GM19023 (cell line): ENCODE measurements at regions not wholly inside any gene's neighbourhood (a gene's known extent, or its start where the extent isn't known, plus 50 kb on each side); places are given as distances from the start of the nearest gene placed in this dataset.
"Not testable (repeated sequence)": the region's sequence is repeated elsewhere in the genome, so short reads cannot be mapped to it uniquely, and the experiment has no call there.

Experiments
- ATAC-seq: cut with Tn5 transposase; IDR thresholded peaks from one replicate; pipeline ENCODE4 v1.9.1; 2021; ENCODE audit warnings: mild to moderate bottlenecking, moderate library complexity; ENCODE audit not compliant: unreplicated experiment

- no peak for ATAC-seq
Observed at GRCh38 chrX:113935518-113935917, 648.4 kb upstream of the HTR2C start.

- ATAC-seq, result no peak
Observed at GRCh38 chrX:113933931-113934330, 650.0 kb upstream of the HTR2C start.

- no peak for ATAC-seq
Observed at GRCh38 chrX:113929004-113929403, 654.9 kb upstream of the HTR2C start.

DNA sequence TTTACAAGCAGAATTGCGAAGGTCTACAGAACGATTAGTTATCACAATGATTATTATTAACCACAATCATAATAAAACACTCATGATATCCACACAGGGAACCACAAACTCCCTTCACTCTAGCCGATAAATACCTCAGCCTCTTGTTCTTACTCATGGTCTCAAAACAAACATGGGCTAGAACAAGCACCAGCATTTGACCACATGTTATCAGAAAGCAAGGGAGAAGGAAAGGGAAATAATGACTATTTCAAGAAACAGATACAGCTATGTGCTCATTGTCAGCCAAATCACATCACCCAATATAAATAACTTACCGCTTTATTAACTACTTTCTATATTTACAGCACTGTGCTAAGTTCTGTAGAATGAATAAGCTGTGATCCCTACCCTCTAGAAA lies 663.2 kb upstream of the HTR2C start:
- no peak for ATAC-seq

- ATAC-seq, result no peak
Observed at GRCh38 chrX:113919387-113919786, 664.5 kb upstream of the HTR2C start.

DNA sequence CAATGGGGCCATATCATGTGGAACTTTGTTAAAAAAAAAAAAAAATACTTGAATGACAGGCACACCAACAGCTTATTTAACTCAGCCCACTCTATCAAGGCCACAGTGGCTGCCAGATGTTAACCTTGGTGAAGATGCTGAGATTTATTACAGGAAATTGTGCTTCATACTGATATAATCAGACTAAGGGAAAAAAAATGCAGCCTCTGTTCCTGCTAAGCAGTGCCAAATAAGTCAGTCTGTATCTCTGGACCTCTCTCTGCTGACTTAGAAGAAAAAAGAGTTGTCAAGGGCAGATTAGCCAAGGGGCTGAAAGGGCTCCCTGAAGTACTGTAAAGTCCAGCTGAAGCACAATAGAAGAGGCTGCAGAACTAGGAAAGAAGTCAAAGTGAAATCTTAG lies 677.7 kb upstream of the HTR2C start:
- no peak for ATAC-seq

GRCh38 chrX:113892891-113893290 lies 691.0 kb upstream of the HTR2C start:
- ATAC-seq, result no peak

DNA sequence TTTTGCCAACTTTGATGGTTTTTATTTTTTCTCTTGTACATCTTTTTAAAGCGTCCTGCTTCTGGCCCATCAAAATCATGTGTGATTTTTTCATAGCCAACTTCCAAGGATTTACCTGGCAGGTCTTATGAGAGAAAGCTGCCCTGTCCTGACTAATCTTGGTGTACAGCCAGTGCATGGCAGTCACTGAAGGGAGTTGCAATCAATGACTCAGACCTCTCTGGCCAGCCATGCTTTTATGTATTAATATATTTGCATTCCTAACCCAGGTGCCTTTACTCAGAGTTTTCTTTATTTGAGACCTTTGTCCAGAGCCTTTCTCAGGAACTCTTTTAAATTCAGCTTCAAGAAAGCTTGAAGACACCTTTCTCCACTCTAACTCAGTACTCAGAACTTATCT lies 691.5 kb upstream of the HTR2C start:
- no peak for ATAC-seq

GRCh38 chrX:113873056-113873455 lies 710.8 kb upstream of the HTR2C start:
- no peak for ATAC-seq

- no peak for ATAC-seq
Observed at GRCh38 chrX:113868711-113869110, 715.2 kb upstream of the HTR2C start.

- ATAC-seq, result no peak
Observed at GRCh38 chrX:113868177-113868576, 715.7 kb upstream of the HTR2C start.

DNA sequence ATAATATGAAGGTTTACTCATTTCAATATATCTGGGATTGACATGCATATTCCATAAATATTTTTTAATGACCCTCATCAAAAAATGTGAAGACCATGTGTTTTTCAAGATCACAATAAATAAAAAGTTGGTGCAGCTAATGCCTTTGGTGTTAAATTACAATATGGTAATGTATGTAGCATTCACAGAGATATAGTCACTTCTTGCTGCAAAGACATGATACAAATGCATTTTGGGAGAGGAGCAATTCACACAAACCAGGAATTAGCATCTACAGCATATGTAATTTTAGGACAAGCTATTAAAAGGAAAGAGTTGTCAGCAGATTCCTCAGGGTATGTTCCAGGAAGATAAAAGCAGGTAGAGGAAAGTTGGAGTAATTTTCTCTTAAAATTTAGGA lies 734.5 kb upstream of the HTR2C start:
- no peak for ATAC-seq

GRCh38 chrX:113833096-113834055 lies 750.5 kb upstream of the HTR2C start:
- ATAC-seq, result no peak

GRCh38 chrX:113828470-113828869 lies 755.4 kb upstream of the HTR2C start:
- ATAC-seq, result no peak

DNA sequence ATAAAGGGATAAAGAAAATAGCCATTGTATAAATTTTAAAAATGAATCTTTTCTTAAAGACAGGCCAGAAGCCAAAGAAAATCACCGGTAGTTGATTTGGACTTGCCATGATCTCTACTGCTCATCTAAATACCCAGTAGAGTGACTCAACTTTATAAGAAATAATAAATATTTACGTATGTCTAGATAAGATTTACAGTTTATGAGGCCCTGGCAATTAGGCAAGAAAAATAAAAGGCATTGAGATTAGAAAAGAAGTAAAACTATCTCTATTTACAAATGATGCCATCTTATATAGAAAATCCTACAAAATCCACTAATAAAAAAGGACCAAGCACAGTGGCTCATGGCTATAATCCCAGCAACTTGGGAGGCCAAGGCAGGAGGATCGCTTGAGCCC lies 765.5 kb upstream of the HTR2C start:
- ATAC-seq, result no peak

- no peak for ATAC-seq
Observed at GRCh38 chrX:113804819-113805218, 779.1 kb upstream of the HTR2C start.

GRCh38 chrX:113804291-113804690 lies 779.6 kb upstream of the HTR2C start:
- no peak for ATAC-seq

DNA sequence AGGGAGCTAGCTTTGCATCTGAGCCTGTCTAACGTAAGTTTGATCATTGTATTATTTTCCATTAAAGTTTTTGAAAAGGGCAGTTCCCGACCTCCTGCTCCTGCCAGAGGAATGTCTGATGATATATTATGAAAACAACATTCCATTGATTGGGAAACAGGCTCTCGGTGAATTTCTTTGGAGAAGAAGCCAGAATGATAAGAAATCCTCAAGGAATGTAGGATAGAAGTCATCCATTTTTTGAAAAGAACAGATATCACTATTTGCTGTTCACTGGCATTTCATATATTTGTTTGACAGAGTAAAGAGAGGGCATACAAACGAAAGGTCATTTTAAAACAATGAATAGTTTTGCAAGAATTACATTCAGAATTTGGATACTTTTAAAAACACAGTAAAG lies 781.0 kb upstream of the HTR2C start:
- ATAC-seq, result no peak

DNA sequence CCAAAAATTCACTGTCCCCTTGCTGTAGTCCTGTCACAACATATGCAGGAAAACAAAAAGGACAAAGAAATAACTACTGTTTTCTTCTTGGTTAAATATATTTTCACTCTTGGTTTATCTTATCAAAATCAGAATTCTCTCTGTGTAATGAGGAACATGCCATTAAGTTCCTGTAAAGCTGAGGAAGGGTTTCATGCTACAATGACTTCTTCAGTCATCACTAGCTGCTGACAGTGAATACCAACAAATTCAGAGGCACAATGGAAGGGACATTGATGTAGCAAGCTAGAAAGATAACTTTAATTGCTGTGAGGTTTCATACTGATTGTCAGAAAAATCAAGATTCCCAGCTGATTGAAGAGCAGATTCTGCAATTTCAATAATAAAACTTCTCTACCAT lies 782.9 kb upstream of the HTR2C start:
- ATAC-seq, result no peak

DNA sequence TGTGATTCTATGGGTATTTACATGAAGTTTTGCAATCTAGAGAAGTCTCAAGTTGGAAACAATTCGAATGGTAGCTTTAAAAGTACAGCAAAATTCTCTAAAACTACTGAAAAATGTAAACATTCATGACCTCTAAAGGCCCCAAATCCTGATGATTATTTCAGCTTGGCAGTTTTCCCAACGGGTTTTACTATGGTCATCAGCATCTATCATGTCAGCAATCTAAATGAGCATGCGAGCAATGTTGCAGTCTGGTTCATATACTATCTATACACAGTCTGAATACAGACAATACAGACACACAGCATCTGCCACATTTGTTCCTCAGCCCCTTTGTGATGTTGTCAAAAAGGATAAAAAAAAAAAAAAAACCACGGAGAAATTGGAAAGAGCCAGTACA lies 790.3 kb upstream of the HTR2C start:
- ATAC-seq, result no peak

DNA sequence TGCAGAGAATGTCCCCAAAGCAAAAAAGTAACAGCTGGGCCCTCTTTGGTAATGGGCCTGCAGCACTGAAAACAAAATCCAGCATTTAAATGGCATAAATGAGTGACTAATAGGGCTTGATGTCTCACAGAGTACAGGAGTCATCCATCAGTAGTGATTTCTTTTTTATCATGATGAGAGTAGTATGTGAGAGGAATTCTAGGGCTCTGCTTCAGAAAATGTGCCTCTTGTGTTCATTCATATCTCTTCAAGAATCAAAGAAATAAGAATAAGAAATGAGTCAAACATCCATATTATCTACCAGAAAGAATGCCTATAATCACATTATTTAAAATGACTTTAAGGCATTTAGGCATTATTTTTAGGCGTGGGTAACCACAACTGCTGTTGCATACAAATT lies 792.9 kb upstream of the HTR2C start:
- no peak for ATAC-seq

- not testable (repeated sequence) for ATAC-seq
Observed at GRCh38 chrX:113784754-113785153, 799.1 kb upstream of the HTR2C start.

- ATAC-seq, result no peak
Observed at GRCh38 chrX:113770806-113771205, 813.1 kb upstream of the HTR2C start.
